Astrocyte (in vitro differentiated cells and primary cell): ENCODE measurements at regions not wholly inside any gene's neighbourhood (a gene's known extent, or its start where the extent isn't known, plus 50 kb on each side); places are given as distances from the start of the nearest gene placed in this dataset.

Experiments used
- DNase-seq: peaks from one replicate; pipeline ENCODE4 v3.0.0-alpha.2; 2010; ENCODE audit warnings: low read depth
- FAIRE-seq: peaks from 2 replicates; lab custom pipeline; 2011; peaks lifted over from hg19 to GRCh38; lab: Jason Lieb, UNC
- H2AFZ ChIP-seq: 2 replicates; pipeline ENCODE4 v1.6.0; 2012; ENCODE audit warnings: low read depth, low read length, inconsistent platforms
- H3K27ac ChIP-seq: 2 replicates; pipeline ENCODE4 v1.5.1; 2011; ENCODE audit warnings: low read depth, low read length, inconsistent platforms
- H3K27me3 ChIP-seq: 2 replicates; pipeline ENCODE4 v1.6.0; 2011; ENCODE audit warnings: low read length, inconsistent platforms; ENCODE audit not compliant: insufficient read depth
- H3K36me3 ChIP-seq: 2 replicates; pipeline ENCODE4 v1.5.1; 2011; ENCODE audit warnings: low read length, inconsistent platforms; ENCODE audit not compliant: insufficient read depth
- H3K4me1 ChIP-seq: 2 replicates; pipeline ENCODE4 v1.5.1; 2011; ENCODE audit warnings: low read length, inconsistent platforms; ENCODE audit not compliant: insufficient read depth
- H3K4me2 ChIP-seq: 2 replicates; pipeline ENCODE4 v1.6.0; 2012; ENCODE audit warnings: low read length, inconsistent platforms
- H3K4me3 ChIP-seq: 2 replicates; pipeline ENCODE4 v1.5.1; 2011; ENCODE audit warnings: low read depth, mild to moderate bottlenecking, low read length, inconsistent platforms; ENCODE audit not compliant: insufficient read depth
- H3K79me2 ChIP-seq: 2 replicates; pipeline ENCODE4 v1.6.0; 2012; ENCODE audit warnings: mild to moderate bottlenecking, low read length, inconsistent platforms; ENCODE audit not compliant: insufficient read depth
- H3K9ac ChIP-seq: 2 replicates; pipeline ENCODE4 v1.6.0; 2012; ENCODE audit warnings: mild to moderate bottlenecking, low read length, inconsistent platforms
- H3K9me3 ChIP-seq: 2 replicates; pipeline ENCODE4 v1.5.1; 2012; ENCODE audit warnings: low read depth, mild to moderate bottlenecking, low read length, inconsistent platforms; ENCODE audit not compliant: insufficient read depth
- H4K20me1 ChIP-seq: 2 replicates; pipeline ENCODE4 v1.6.0; 2012; ENCODE audit warnings: low read length, inconsistent platforms; ENCODE audit not compliant: insufficient read depth
- H3K27ac Mint-ChIP-seq: one replicate; pipeline ENCODE4 v1.8.0; 2021; ENCODE audit warnings: mild to moderate bottlenecking, mixed read lengths; ENCODE audit not compliant: unreplicated experiment
- H3K27me3 Mint-ChIP-seq: one replicate; pipeline ENCODE4 v1.8.0; 2021; ENCODE audit warnings: low read depth, mixed read lengths; ENCODE audit not compliant: unreplicated experiment
- H3K36me3 Mint-ChIP-seq: one replicate; pipeline ENCODE4 v1.8.0; 2021; ENCODE audit warnings: low read depth, mixed read lengths; ENCODE audit not compliant: unreplicated experiment
- H3K4me1 Mint-ChIP-seq: one replicate; pipeline ENCODE4 v1.8.0; 2021; ENCODE audit warnings: low read depth, mixed read lengths; ENCODE audit not compliant: unreplicated experiment
- H3K4me3 Mint-ChIP-seq: one replicate; pipeline ENCODE4 v1.8.0; 2021; ENCODE audit warnings: mild to moderate bottlenecking, moderate library complexity, mixed read lengths; ENCODE audit not compliant: unreplicated experiment
- H3K9me3 Mint-ChIP-seq: one replicate; pipeline ENCODE4 v1.8.0; 2021; ENCODE audit warnings: mild to moderate bottlenecking, mixed read lengths; ENCODE audit not compliant: unreplicated experiment
- CTCF ChIP-seq: IDR thresholded peaks from 2 replicates; pipeline ENCODE4 v1.5.1; 2011; ENCODE audit warnings: low read depth, mild to moderate bottlenecking, inconsistent platforms, low read length, moderate library complexity; ENCODE audit not compliant: insufficient read depth
- EZH2 ChIP-seq: IDR thresholded peaks from 2 replicates; pipeline ENCODE4 v1.6.1; 2012; ENCODE audit warnings: mild to moderate bottlenecking, low read length, inconsistent platforms; ENCODE audit not compliant: insufficient read depth

GRCh38 chr13:57558051-57558467 lies 73.5 kb upstream of the PCDH17 start:
- Histone ChIP-seq H3K4me2 (no peak overlapping the region), H3K36me3 (no peaks in the 10 kb centered on the region), H3K79me2 (no peaks in the 10 kb centered on the region), H3K4me1 (no peaks in the 10 kb centered on the region), H2AFZ (no peak overlapping the region), H3K9me3 (no peaks in the 10 kb centered on the region), H3K27ac (no peak overlapping the region), H3K27me3 (no peaks in the 10 kb centered on the region), H4K20me1 (no peaks in the 10 kb centered on the region), H3K9ac (no peak overlapping the region), H3K4me3 (no peak overlapping the region)
- Mint-ChIP-seq H3K4me3 (no peak overlapping the region), H3K4me1 (no peaks in the 10 kb centered on the region), H3K27ac (no peak overlapping the region), H3K9me3 (no peaks in the 10 kb centered on the region), H3K36me3 (no peaks in the 10 kb centered on the region), H3K27me3 (no peaks in the 10 kb centered on the region)
- FAIRE-seq (no peak), DNase-seq (no peak)
- TF ChIP-seq CTCF (peak; percentile 12), EZH2 (no peak)

- H3K4me1 Mint-ChIP-seq, result peaks cover 4% of the 10 kb centered on the region
Observed at GRCh38 chr13:57568865-57569264, 62.7 kb upstream of the PCDH17 start.

More at GRCh38 chr13:57568865-57569264, 62.7 kb upstream of the PCDH17 start:
- no peaks in the 10 kb centered on the region for H3K9me3 ChIP-seq
- H3K9ac ChIP-seq, result no peak overlapping the region
- H3K4me3 ChIP-seq, result no peak overlapping the region
- H3K4me1 ChIP-seq, result no peaks in the 10 kb centered on the region
- Mint-ChIP-seq H3K27ac (no peak overlapping the region), H3K36me3 (no peaks in the 10 kb centered on the region), H3K9me3 (no peaks in the 10 kb centered on the region), H3K27me3 (no peaks in the 10 kb centered on the region), H3K4me3 (no peak overlapping the region)
- H3K27me3 ChIP-seq, result no peaks in the 10 kb centered on the region
- H3K4me2 ChIP-seq, result no peak overlapping the region
- no peak for FAIRE-seq
- no peaks in the 10 kb centered on the region for H3K79me2 ChIP-seq
- TF ChIP-seq CTCF (no peak), EZH2 (no peak)
- H2AFZ ChIP-seq, result no peak overlapping the region
- no peak for DNase-seq
- H3K36me3 ChIP-seq, result no peaks in the 10 kb centered on the region
- no peaks in the 10 kb centered on the region for H4K20me1 ChIP-seq
- H3K27ac ChIP-seq, result no peak overlapping the region
